Bronchial epithelial cell (primary cell): ENCODE measurements at regions not wholly inside any gene's neighbourhood (a gene's known extent, or its start where the extent isn't known, plus 50 kb on each side); places are given as distances from the start of the nearest gene placed in this dataset.

Source experiments
- DNase-seq: peaks from one replicate; pipeline ENCODE4 v3.0.0-alpha.2; 2010; ENCODE audit warnings: low read depth
- FAIRE-seq: peaks from 2 replicates; lab custom pipeline; 2011; peaks lifted over from hg19 to GRCh38; lab: Jason Lieb, UNC
- H3K27me3 ChIP-seq: 2 replicates; pipeline ENCODE4 v1.5.1; 2011; ENCODE audit warnings: low read length; ENCODE audit not compliant: control insufficient read depth, insufficient read depth
- H3K36me3 ChIP-seq: 2 replicates; pipeline ENCODE4 v1.5.1; 2011; ENCODE audit warnings: low read length; ENCODE audit not compliant: control insufficient read depth, insufficient read depth
- H3K4me3 ChIP-seq: 2 replicates; pipeline ENCODE4 v1.5.1; 2011; ENCODE audit warnings: mild to moderate bottlenecking, low read depth, low read length, control low read depth
- CTCF ChIP-seq: IDR thresholded peaks from 2 replicates; pipeline ENCODE4 v1.5.1; 2011; ENCODE audit warnings: mild to moderate bottlenecking, moderate library complexity, low read length, control low read depth, inconsistent platforms; ENCODE audit not compliant: insufficient read depth, severe bottlenecking

- no peak for FAIRE-seq
- H3K4me3 ChIP-seq = no peak overlapping the region
- no peaks in the 10 kb centered on the region for H3K36me3 ChIP-seq
- no peaks in the 10 kb centered on the region for H3K27me3 ChIP-seq
- DNase-seq = no peak
- no peak for TF ChIP-seq CTCF
These were observed 642.9 kb downstream of the AJAP1 start for GRCh38 chr1:5297180-5297885.

DNA sequence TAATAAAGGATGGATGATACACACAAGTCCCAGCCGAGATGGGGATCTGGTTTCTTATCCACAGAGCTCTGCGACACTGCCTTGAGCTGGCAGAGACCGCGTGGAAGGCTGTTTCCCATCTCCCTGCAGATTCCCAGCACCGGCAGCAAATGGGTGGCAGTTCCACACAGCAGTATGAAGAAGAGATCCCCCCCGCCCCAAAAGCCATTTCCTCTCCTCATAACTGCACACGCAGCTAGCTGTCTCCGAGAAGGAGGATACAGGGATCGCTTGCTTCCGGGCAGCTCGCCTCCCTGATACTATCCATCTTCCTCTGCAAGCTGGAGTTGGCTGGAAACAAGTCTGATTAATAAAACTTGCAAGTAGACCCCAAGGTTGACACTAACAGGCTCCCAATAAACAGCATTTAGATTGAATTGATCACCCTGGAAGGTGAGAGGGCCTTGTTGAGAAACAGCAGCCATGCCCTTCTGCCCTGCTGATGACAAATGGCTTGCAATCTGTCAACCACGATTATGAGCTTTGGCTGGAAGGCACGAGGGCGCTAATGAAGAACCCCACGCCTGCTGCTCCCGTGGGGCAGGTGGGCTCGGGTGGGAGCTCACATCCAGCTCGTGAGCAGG lies 642.3 kb downstream of the AJAP1 start:
- no peak for DNase-seq
- no peak for TF ChIP-seq CTCF
- no peak overlapping the region for H3K4me3 ChIP-seq
- FAIRE-seq = peak; percentile 40
- no peaks in the 10 kb centered on the region for H3K36me3 ChIP-seq
- no peaks in the 10 kb centered on the region for H3K27me3 ChIP-seq

- DNase-seq = no peak
- Histone ChIP-seq H3K27me3 (no peaks in the 10 kb centered on the region), H3K4me3 (no peak overlapping the region), H3K36me3 (no peaks in the 10 kb centered on the region)
- no peak for FAIRE-seq
- no peak for TF ChIP-seq CTCF
These were observed 641.7 kb downstream of the AJAP1 start for GRCh38 chr1:5296095-5296494.

DNA sequence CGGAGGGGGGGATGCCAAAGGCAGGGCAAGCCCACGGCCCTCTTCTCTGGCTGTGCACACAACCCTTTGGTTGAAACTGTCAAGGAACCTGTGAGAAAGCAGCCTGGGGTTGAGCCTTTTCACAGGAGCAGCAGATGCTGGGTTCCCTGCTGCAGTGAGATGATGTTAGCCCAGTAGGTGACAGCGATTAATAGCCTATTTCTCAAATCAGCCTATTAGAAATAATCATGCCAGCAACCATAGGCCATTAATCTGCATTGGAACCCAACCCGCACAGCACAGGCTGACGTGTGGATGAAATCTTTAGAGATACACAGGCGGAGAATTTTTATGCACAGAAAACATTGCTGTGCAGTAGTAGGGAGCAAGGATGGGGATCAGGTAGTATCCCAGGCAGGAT lies 637.5 kb downstream of the AJAP1 start:
- no peak for TF ChIP-seq CTCF
- Histone ChIP-seq H3K36me3 (no peaks in the 10 kb centered on the region), H3K4me3 (no peak overlapping the region), H3K27me3 (no peaks in the 10 kb centered on the region)
- DNase-seq (no peak), FAIRE-seq (no peak)

DNA sequence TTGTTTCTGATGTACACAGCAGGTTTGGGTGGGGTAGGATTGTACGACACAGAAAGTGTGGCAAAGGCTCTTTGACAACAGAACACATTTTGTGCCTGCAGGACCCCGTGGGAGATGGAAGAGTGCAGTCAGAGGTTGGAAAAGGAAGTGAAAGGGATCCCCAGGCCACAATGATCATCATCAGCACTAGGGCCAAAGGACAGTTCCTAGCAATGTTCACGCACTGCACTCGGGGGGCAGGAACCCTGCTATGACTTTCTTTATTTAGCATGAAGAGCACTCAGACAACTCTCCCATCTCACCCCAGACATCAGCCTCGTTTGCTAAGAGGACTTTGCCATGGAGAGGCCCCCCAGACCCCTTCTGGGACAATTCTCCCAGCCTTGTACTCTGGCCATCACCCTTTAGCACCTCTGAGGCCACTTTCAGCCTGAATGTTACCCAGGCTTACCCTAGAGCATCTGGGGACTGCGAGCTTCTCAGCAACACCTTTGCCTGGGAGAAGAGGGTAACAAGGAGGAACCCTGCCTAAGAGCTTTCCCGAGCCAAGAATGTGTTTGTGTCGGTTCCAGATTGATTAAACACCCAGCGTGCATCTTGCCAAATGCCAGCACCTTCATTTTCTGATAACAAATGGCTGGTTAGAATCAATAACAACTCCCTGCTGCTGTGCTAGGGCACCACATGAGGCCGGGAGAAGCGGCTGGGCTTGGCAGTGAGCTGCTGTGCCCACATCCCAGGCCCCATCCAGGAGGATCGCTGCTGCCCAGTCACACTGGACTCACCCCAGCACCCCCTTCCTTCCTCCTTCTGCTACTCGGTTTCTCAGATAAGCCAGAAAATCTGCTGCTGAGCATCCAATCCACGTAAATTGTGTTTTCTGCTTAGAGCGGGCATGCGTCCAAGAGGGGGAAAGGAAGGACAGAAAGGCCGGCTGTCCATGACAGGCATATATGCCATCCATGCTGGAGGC lies 633.1 kb downstream of the AJAP1 start:
- H3K36me3 ChIP-seq = no peaks in the 10 kb centered on the region
- H3K27me3 ChIP-seq = no peaks in the 10 kb centered on the region
- DNase-seq = no peak

More for the DNA sequence above, 633.1 kb downstream of the AJAP1 start:
- no peak for FAIRE-seq
- TF ChIP-seq CTCF = no peak
- H3K4me3 ChIP-seq = no peak overlapping the region
